ENCODE measurements at regions not wholly inside any gene's neighbourhood (a gene's known extent, or its start where the extent isn't known, plus 50 kb on each side); places are given as distances from the start of the nearest gene placed in this dataset.

- WGBS (ENCODE audit: extremely low coverage, insufficient read length, low lambda C conversion rate) = no CpG with 5 or more reads among the region's 1 CpG
- Histone ChIP-seq H4K8ac (replicated peaks; ENCODE audit: insufficient read length, low read depth, low read length) (no peak overlapping the region), H3K79me2 (ENCODE audit: insufficient read depth, low read length) (no peaks in the 10 kb centered on the region), H4K91ac (ENCODE audit: insufficient read length, low read depth, low read length) (no peak overlapping the region), H2BK12ac (ENCODE audit: insufficient read length, low read depth, low read length) (no peak overlapping the region), H2BK15ac (ENCODE audit: low read depth, low read length) (no peak overlapping the region), H2AFZ (ENCODE audit: low read length) (no peak overlapping the region), H4K20me1 (ENCODE audit: control insufficient read depth, insufficient read depth, insufficient read length) (no peaks in the 10 kb centered on the region), H3K23me2 (ENCODE audit: insufficient read length, low read depth, low read length, poor library complexity, severe bottlenecking) (no peaks in the 10 kb centered on the region), H2BK5ac (ENCODE audit: insufficient read length, low read length) (no peak overlapping the region), H3K79me1 (ENCODE audit: insufficient read depth, low read depth, low read length, poor library complexity, severe bottlenecking) (no peaks in the 10 kb centered on the region), H2AK5ac (ENCODE audit: insufficient read length, low read length) (no peak overlapping the region), H3K9me3 (ENCODE audit: control insufficient read depth, low read depth, low read length) (no peaks in the 10 kb centered on the region), H2BK120ac (ENCODE audit: low read depth, low read length, poor library complexity, severe bottlenecking) (no peak overlapping the region), H3K27me3 (ENCODE audit: insufficient read depth, low read length) (no peaks in the 10 kb centered on the region), H3K27ac (ENCODE audit: insufficient read length, low read depth, low read length) (no peak overlapping the region), H2BK20ac (ENCODE audit: low read depth, low read length, poor library complexity, severe bottlenecking) (no peak overlapping the region), H3K23ac (ENCODE audit: insufficient read length, low read depth, low read length) (no peak overlapping the region), H3K56ac (ENCODE audit: insufficient read length, low read depth, low read length) (no peak overlapping the region), H3K14ac (ENCODE audit: insufficient read depth, low read length) (no peak overlapping the region), H3K4me1 (ENCODE audit: insufficient read depth, low read length) (no peaks in the 10 kb centered on the region), H4K5ac (ENCODE audit: insufficient read length, low read depth, low read length) (no peak overlapping the region), H3T11ph (ENCODE audit: low read length) (no peak overlapping the region), H3K9ac (ENCODE audit: extremely low read depth, insufficient read length, low read length) (no peak overlapping the region), H3K4ac (ENCODE audit: low read depth, low read length) (no peak overlapping the region), H3K4me2 (ENCODE audit: insufficient read depth, insufficient read length, low read length) (no peak overlapping the region), H3K18ac (ENCODE audit: insufficient read length, low read depth, low read length) (no peak overlapping the region)
- Mint-ChIP-seq H3K27me3 (ENCODE audit: low read depth) (no peaks in the 10 kb centered on the region; the same call in 1 of the 2 replicates), H3K36me3 (ENCODE audit: insufficient read depth in 1 of 3, low read depth in 3 of 3) (no peaks in the 10 kb centered on the region), H3K27ac (no peak overlapping the region), H3K4me3 (no peak overlapping the region), H3K4me1 (no peaks in the 10 kb centered on the region; a peak in 1 of 4 replicates), H3K9me3 (no peaks in the 10 kb centered on the region)
- TF ChIP-seq, protein P1, sequence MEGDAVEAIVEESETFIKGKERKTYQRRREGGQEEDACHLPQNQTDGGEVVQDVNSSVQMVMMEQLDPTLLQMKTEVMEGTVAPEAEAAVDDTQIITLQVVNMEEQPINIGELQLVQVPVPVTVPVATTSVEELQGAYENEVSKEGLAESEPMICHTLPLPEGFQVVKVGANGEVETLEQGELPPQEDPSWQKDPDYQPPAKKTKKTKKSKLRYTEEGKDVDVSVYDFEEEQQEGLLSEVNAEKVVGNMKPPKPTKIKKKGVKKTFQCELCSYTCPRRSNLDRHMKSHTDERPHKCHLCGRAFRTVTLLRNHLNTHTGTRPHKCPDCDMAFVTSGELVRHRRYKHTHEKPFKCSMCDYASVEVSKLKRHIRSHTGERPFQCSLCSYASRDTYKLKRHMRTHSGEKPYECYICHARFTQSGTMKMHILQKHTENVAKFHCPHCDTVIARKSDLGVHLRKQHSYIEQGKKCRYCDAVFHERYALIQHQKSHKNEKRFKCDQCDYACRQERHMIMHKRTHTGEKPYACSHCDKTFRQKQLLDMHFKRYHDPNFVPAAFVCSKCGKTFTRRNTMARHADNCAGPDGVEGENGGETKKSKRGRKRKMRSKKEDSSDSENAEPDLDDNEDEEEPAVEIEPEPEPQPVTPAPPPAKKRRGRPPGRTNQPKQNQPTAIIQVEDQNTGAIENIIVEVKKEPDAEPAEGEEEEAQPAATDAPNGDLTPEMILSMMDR (conservative IDR thresholded peaks at IDR 0.05) = no peak
- DNase-seq = no peak
Observed at GRCh38 chr15:30008156-30008555, 74.6 kb upstream of the GOLGA8J start.
